HL-60 (cell line): ENCODE measurements at regions not wholly inside any gene's neighbourhood (a gene's known extent, or its start where the extent isn't known, plus 50 kb on each side); places are given as distances from the start of the nearest gene placed in this dataset.

Experiments used
- DNase-seq, 2 experiments: peaks; one replicate each; pipeline ENCODE4 v3.0.0-alpha.2; 2010 to 2020; ENCODE audit warnings: low read depth in 1 of 2, low spot score in 1 of 2
- H3K27ac ChIP-seq: fragments of 250-450 bp; sonication (Bioruptor Pico); replicated peaks from 2 replicates; pipeline ENCODE4 v1.5.1; 2020; ENCODE audit warnings: mild to moderate bottlenecking, moderate library complexity
- H3K27me3 ChIP-seq: fragments of 250-450 bp; sonication (Bioruptor Pico); 2 replicates; pipeline ENCODE4 v1.5.1; 2021; ENCODE audit warnings: mild to moderate bottlenecking, moderate library complexity; ENCODE audit not compliant: insufficient read depth, poor library complexity, severe bottlenecking
- H3K4me3 ChIP-seq: replicated peaks from 2 replicates; pipeline ENCODE4 v1.5.1; 2011; ENCODE audit warnings: mild to moderate bottlenecking, control low read depth, low read length; ENCODE audit not compliant: insufficient read depth
- CTCF ChIP-seq: IDR thresholded peaks from one replicate; pipeline ENCODE4 v1.5.1; 2011; ENCODE audit warnings: low read length, control low read depth, inconsistent platforms; ENCODE audit not compliant: insufficient read depth
- GABPA ChIP-seq: IDR thresholded peaks from 2 replicates; pipeline ENCODE4 v1.6.1; 2012; ENCODE audit warnings: low read depth
- POLR2AphosphoS5 ChIP-seq: IDR thresholded peaks from 2 replicates; pipeline ENCODE4 v1.6.1; 2012; ENCODE audit warnings: low read depth
- SPI1 ChIP-seq: IDR thresholded peaks from 2 replicates; pipeline ENCODE4 v1.6.1; 2012; ENCODE audit warnings: low read depth, mild to moderate bottlenecking, borderline replicate concordance
- TF ChIP-seq, protein P1 (sequence below): IDR thresholded peaks from 2 replicates; pipeline ENCODE4 v1.6.1; 2012; ENCODE audit warnings: low read depth; ENCODE audit not compliant: insufficient replicate concordance

GRCh38 chr15:47337836-47338235, 379.5 kb upstream of the SEMA6D start:
- Histone ChIP-seq H3K27ac (no peak overlapping the region), H3K27me3 (no peaks in the 10 kb centered on the region), H3K4me3 (no peak overlapping the region)
- TF ChIP-seq POLR2AphosphoS5 (no peak), GABPA (no peak), CTCF (no peak), SPI1 (no peak)
- TF ChIP-seq, protein P1, sequence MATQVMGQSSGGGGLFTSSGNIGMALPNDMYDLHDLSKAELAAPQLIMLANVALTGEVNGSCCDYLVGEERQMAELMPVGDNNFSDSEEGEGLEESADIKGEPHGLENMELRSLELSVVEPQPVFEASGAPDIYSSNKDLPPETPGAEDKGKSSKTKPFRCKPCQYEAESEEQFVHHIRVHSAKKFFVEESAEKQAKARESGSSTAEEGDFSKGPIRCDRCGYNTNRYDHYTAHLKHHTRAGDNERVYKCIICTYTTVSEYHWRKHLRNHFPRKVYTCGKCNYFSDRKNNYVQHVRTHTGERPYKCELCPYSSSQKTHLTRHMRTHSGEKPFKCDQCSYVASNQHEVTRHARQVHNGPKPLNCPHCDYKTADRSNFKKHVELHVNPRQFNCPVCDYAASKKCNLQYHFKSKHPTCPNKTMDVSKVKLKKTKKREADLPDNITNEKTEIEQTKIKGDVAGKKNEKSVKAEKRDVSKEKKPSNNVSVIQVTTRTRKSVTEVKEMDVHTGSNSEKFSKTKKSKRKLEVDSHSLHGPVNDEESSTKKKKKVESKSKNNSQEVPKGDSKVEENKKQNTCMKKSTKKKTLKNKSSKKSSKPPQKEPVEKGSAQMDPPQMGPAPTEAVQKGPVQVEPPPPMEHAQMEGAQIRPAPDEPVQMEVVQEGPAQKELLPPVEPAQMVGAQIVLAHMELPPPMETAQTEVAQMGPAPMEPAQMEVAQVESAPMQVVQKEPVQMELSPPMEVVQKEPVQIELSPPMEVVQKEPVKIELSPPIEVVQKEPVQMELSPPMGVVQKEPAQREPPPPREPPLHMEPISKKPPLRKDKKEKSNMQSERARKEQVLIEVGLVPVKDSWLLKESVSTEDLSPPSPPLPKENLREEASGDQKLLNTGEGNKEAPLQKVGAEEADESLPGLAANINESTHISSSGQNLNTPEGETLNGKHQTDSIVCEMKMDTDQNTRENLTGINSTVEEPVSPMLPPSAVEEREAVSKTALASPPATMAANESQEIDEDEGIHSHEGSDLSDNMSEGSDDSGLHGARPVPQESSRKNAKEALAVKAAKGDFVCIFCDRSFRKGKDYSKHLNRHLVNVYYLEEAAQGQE: no peak
- DNase-seq: no peak

DNA sequence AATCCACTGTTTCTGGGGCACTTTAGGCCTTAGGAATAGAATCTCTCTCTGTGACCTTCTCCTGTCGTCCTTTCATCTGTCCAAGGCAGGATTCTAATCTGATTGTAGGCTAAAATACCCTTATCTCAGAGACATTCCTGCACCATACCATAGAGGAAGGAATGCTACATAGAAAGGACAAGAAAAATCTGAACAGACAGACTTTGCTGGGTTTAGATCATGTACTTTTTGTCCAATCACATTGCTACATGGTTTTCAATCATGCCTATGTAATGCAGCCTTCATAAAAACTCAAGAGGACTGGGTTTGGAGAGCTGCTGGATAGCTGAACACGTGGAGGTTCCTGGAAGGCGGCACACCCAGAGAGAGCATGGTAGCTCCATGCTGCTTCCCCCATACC, 378.5 kb upstream of the SEMA6D start:
- H3K27ac ChIP-seq: no peak overlapping the region
- H3K27me3 ChIP-seq: no peaks in the 10 kb centered on the region
- no peak for DNase-seq
- TF ChIP-seq SPI1 (no peak), GABPA (no peak), POLR2AphosphoS5 (no peak), CTCF (no peak)
- TF ChIP-seq, protein P1: no peak
- no peak overlapping the region for H3K4me3 ChIP-seq

- H3K4me3 ChIP-seq: no peak overlapping the region
- no peaks in the 10 kb centered on the region for H3K27me3 ChIP-seq
- TF ChIP-seq CTCF (no peak), GABPA (no peak), POLR2AphosphoS5 (no peak), SPI1 (no peak)
- TF ChIP-seq, protein P1: no peak
- no peak for DNase-seq
- no peak overlapping the region for H3K27ac ChIP-seq
Measured at GRCh38 chr15:47339800-47340570, 377.3 kb upstream of the SEMA6D start.
